ENCODE measurements at regions not wholly inside any gene's neighbourhood (a gene's known extent, or its start where the extent isn't known, plus 50 kb on each side); places are given as distances from the start of the nearest gene placed in this dataset.

DNA sequence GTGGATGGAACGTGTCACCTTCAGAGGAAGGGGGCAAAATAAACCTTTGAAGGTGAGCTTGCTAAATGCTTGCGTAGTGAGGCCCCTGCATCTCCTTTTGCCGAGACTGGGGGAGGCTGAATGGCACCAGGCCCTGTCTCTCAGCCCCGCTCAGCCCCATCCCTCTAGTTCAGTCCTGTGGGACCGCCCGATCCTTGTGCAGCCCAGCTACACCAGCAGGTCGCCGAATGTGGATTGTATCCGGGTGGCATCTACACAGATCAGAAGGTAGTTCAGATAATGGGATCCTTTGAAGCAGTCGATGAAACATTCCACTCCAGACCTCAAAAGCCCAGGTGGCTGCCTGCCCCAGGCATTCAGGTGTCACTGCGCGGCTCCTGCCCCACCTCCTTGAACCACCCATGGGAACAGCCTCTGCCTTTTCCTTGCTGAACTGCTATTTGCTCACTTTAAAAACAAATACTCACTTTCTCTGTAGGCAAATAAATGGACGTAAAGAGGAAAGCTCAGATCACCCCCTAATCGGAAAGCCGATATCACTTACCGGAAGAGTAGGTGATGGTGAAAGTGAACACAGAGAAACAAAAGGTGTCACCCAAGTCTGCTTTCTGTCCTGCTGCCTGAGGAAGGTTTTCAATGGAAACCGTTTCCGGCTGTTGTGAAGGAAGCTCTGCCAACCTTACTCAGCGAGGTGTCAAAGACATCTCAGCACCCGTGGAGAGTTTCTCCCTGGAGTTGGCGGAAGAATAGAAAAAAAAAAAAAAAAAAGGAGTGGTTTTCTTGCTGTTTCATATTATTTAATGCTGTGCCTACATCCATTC is 100.3 kb upstream of the NCOR2 start:
- no peak for TF ChIP-seq EZH2 (IDR thresholded peaks at IDR 0.05; ENCODE audit: low read length)
- TF ChIP-seq, protein P1, sequence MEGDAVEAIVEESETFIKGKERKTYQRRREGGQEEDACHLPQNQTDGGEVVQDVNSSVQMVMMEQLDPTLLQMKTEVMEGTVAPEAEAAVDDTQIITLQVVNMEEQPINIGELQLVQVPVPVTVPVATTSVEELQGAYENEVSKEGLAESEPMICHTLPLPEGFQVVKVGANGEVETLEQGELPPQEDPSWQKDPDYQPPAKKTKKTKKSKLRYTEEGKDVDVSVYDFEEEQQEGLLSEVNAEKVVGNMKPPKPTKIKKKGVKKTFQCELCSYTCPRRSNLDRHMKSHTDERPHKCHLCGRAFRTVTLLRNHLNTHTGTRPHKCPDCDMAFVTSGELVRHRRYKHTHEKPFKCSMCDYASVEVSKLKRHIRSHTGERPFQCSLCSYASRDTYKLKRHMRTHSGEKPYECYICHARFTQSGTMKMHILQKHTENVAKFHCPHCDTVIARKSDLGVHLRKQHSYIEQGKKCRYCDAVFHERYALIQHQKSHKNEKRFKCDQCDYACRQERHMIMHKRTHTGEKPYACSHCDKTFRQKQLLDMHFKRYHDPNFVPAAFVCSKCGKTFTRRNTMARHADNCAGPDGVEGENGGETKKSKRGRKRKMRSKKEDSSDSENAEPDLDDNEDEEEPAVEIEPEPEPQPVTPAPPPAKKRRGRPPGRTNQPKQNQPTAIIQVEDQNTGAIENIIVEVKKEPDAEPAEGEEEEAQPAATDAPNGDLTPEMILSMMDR (optimal IDR thresholded peaks at IDR 0.05 in 1 of 3, IDR thresholded peaks at IDR 0.05 in 1 of 3, conservative IDR thresholded peaks at IDR 0.05 in 1 of 3; ENCODE audit: extremely low read depth in 1 of 3, insufficient read depth in 2 of 3, low read length in 3 of 3), result no peak
